ENCODE measurements at regions not wholly inside any gene's neighbourhood (a gene's known extent, or its start where the extent isn't known, plus 50 kb on each side); places are given as distances from the start of the nearest gene placed in this dataset.

GRCh38 chr4:31108762-31109161 lies 388.6 kb downstream of the PCDH7 start:
- Histone ChIP-seq H3K27ac (no peak overlapping the region), H3K27me3 (no peaks in the 10 kb centered on the region), H3K36me3 (ENCODE audit: low read depth, missing control alignments) (no peaks in the 10 kb centered on the region), H3K4me1 (no peaks in the 10 kb centered on the region), H3K9me3 (no peaks in the 10 kb centered on the region), H3K4me3 (no peak overlapping the region)
- TF ChIP-seq CTCF (IDR thresholded peaks at IDR 0.05) (no peak), POLR2A (IDR thresholded peaks at IDR 0.05) (no peak)
- DNase-seq: no peak
- intact Hi-C loops (cut with DNase I; ENCODE audit: low total_unique reads): no loop called here
- WGBS, 2 donors: 88% methylated on average over 1 of the region's 1 CpG; no CpG with 5 or more reads in 1 of the 2 donors

GRCh38 chr4:31111790-31112189 lies 391.6 kb downstream of the PCDH7 start:
- no peak overlapping the region for H3K4me3 ChIP-seq
- no peaks in the 10 kb centered on the region for H3K27me3 ChIP-seq
- DNase-seq: no peak
- intact Hi-C loops (cut with DNase I; ENCODE audit: low total_unique reads): no loop called here
- no peak for TF ChIP-seq POLR2A (IDR thresholded peaks at IDR 0.05)
- TF ChIP-seq CTCF (IDR thresholded peaks at IDR 0.05): no peak
- H3K4me1 ChIP-seq: no peaks in the 10 kb centered on the region
- no peak overlapping the region for H3K27ac ChIP-seq
- H3K9me3 ChIP-seq: no peaks in the 10 kb centered on the region
- no peaks in the 10 kb centered on the region for H3K36me3 ChIP-seq (ENCODE audit: low read depth, missing control alignments)

GRCh38 chr4:31114816-31115215 lies 394.6 kb downstream of the PCDH7 start:
- WGBS, 2 donors: 92 to 93% methylated on average over 6 of the region's 6 CpGs
- H3K4me1 ChIP-seq: no peaks in the 10 kb centered on the region
- intact Hi-C loops (cut with DNase I; ENCODE audit: low total_unique reads): no loop called here
- no peak for TF ChIP-seq CTCF (IDR thresholded peaks at IDR 0.05)
- TF ChIP-seq POLR2A (IDR thresholded peaks at IDR 0.05): no peak
- H3K4me3 ChIP-seq: no peak overlapping the region
- H3K36me3 ChIP-seq (ENCODE audit: low read depth, missing control alignments): no peaks in the 10 kb centered on the region
- H3K9me3 ChIP-seq: no peaks in the 10 kb centered on the region
- H3K27me3 ChIP-seq: no peaks in the 10 kb centered on the region
- H3K27ac ChIP-seq: no peak overlapping the region
- no peak for DNase-seq

GRCh38 chr4:31124008-31124585 lies 403.9 kb downstream of the PCDH7 start:
- DNase-seq: no peak
- no peaks in the 10 kb centered on the region for H3K27me3 ChIP-seq
- H3K9me3 ChIP-seq: no peaks in the 10 kb centered on the region
- intact Hi-C loops (cut with DNase I; ENCODE audit: low total_unique reads): no loop called here
- H3K36me3 ChIP-seq (ENCODE audit: low read depth, missing control alignments): no peaks in the 10 kb centered on the region
- WGBS, 2 donors: 91 to 93% methylated on average over 7 of the region's 7 CpGs
- TF ChIP-seq POLR2A (IDR thresholded peaks at IDR 0.05) (no peak), CTCF (IDR thresholded peaks at IDR 0.05) (no peak)
- H3K4me1 ChIP-seq: no peaks in the 10 kb centered on the region
- H3K27ac ChIP-seq: no peak overlapping the region
- H3K4me3 ChIP-seq: no peak overlapping the region

- DNase-seq: no peak
- TF ChIP-seq CTCF (IDR thresholded peaks at IDR 0.05): no peak
- TF ChIP-seq POLR2A (IDR thresholded peaks at IDR 0.05): no peak
- Histone ChIP-seq H3K27me3 (no peaks in the 10 kb centered on the region), H3K4me3 (no peak overlapping the region), H3K27ac (no peak overlapping the region), H3K9me3 (no peaks in the 10 kb centered on the region), H3K4me1 (no peaks in the 10 kb centered on the region), H3K36me3 (ENCODE audit: low read depth, missing control alignments) (no peaks in the 10 kb centered on the region)
- WGBS, 2 donors: 73 to 80% methylated on average over 1 of the region's 1 CpG
- intact Hi-C loops (cut with DNase I; ENCODE audit: low total_unique reads): no loop called here
These were observed 404.9 kb downstream of the PCDH7 start for GRCh38 chr4:31125061-31125460.
